H9 (cell line): ENCODE measurements at regions not wholly inside any gene's neighbourhood (a gene's known extent, or its start where the extent isn't known, plus 50 kb on each side); places are given as distances from the start of the nearest gene placed in this dataset.

Experiments used
- DNase-seq: peaks from one replicate; pipeline ENCODE4 v3.0.0-alpha.2; 2017
- H2AFZ ChIP-seq: one replicate; pipeline ENCODE4 v1.6.1; 2013; ENCODE audit warnings: mild to moderate bottlenecking, low read length, control low read depth, moderate library complexity
- H2AK5ac ChIP-seq: 2 replicates; pipeline ENCODE4 v1.6.1; 2013; ENCODE audit warnings: low read length, control low read depth, mixed read lengths; ENCODE audit not compliant: insufficient read length
- H2BK120ac ChIP-seq: one replicate; pipeline ENCODE4 v1.6.1; 2013; ENCODE audit warnings: low read depth, mild to moderate bottlenecking, low read length, control low read depth, inconsistent platforms; ENCODE audit not compliant: poor library complexity, severe bottlenecking
- H2BK12ac ChIP-seq: 2 replicates; pipeline ENCODE4 v1.6.1; 2013; ENCODE audit warnings: low read length, control low read depth, mixed read lengths, low read depth; ENCODE audit not compliant: insufficient read length
- H2BK15ac ChIP-seq: 2 replicates; pipeline ENCODE4 v1.6.1; 2013; ENCODE audit warnings: low read depth, low read length, control low read depth
- H2BK20ac ChIP-seq: one replicate; pipeline ENCODE4 v1.6.1; 2013; ENCODE audit warnings: low read depth, mild to moderate bottlenecking, low read length, control low read depth, inconsistent platforms; ENCODE audit not compliant: poor library complexity, severe bottlenecking
- H2BK5ac ChIP-seq: 2 replicates; pipeline ENCODE4 v1.6.1; 2013; ENCODE audit warnings: low read length, control low read depth, mixed read lengths; ENCODE audit not compliant: insufficient read length
- H3K14ac ChIP-seq: 2 replicates; pipeline ENCODE4 v1.6.1; 2013; ENCODE audit warnings: low read length, control low read depth; ENCODE audit not compliant: insufficient read depth
- H3K18ac ChIP-seq: 2 replicates; pipeline ENCODE4 v1.6.1; 2013; ENCODE audit warnings: low read depth, mild to moderate bottlenecking, mixed read lengths, low read length, control low read depth; ENCODE audit not compliant: insufficient read length
- H3K23ac ChIP-seq: 2 replicates; pipeline ENCODE4 v1.6.1; 2013; ENCODE audit warnings: low read length, control low read depth, mixed read lengths, low read depth; ENCODE audit not compliant: insufficient read length
- H3K23me2 ChIP-seq: 2 replicates; pipeline ENCODE4 v1.6.1; 2013; ENCODE audit warnings: low read depth, mild to moderate bottlenecking, mixed read lengths, low read length, control low read depth; ENCODE audit not compliant: insufficient read length, poor library complexity, severe bottlenecking
- H3K27ac ChIP-seq: 2 replicates; pipeline ENCODE4 v1.5.1; 2013; ENCODE audit warnings: low read length, control low read depth, mixed read lengths, low read depth; ENCODE audit not compliant: insufficient read length
- H3K27me3 ChIP-seq: 2 replicates; pipeline ENCODE4 v1.6.1; 2013; ENCODE audit warnings: low read length, control low read depth, inconsistent platforms; ENCODE audit not compliant: insufficient read depth
- H3K4ac ChIP-seq: 2 replicates; pipeline ENCODE4 v1.6.1; 2013; ENCODE audit warnings: low read depth, mild to moderate bottlenecking, control low read depth, inconsistent platforms, low read length, moderate library complexity
- H3K4me1 ChIP-seq: 2 replicates; pipeline ENCODE4 v1.6.1; 2013; ENCODE audit warnings: low read length, control low read depth, inconsistent platforms; ENCODE audit not compliant: insufficient read depth
- H3K4me2 ChIP-seq: 2 replicates; pipeline ENCODE4 v1.6.1; 2013; ENCODE audit warnings: low read length, control low read depth, mixed read lengths; ENCODE audit not compliant: insufficient read length, insufficient read depth
- H3K56ac ChIP-seq: 2 replicates; pipeline ENCODE4 v1.6.1; 2013; ENCODE audit warnings: low read depth, mild to moderate bottlenecking, mixed read lengths, low read length, control low read depth; ENCODE audit not compliant: insufficient read length
- H3K79me1 ChIP-seq: 2 replicates; pipeline ENCODE4 v1.6.1; 2013; ENCODE audit warnings: low read depth, mild to moderate bottlenecking, moderate library complexity, low read length, control low read depth, inconsistent platforms; ENCODE audit not compliant: insufficient read depth, poor library complexity, severe bottlenecking
- H3K79me2 ChIP-seq: 2 replicates; pipeline ENCODE4 v1.6.1; 2013; ENCODE audit warnings: low read length, control low read depth, inconsistent platforms; ENCODE audit not compliant: insufficient read depth
- H3K9ac ChIP-seq: 2 replicates; pipeline ENCODE4 v1.6.1; 2013; ENCODE audit warnings: low read length, control low read depth, mixed read lengths; ENCODE audit not compliant: insufficient read length; ENCODE audit errors: extremely low read depth
- H3K9me3 ChIP-seq: one replicate; pipeline ENCODE4 v1.6.1; 2013; ENCODE audit warnings: low read depth, low read length, inconsistent platforms; ENCODE audit not compliant: control insufficient read depth
- H3T11ph ChIP-seq: one replicate; pipeline ENCODE4 v1.6.1; 2013; ENCODE audit warnings: mild to moderate bottlenecking, low read length, control low read depth, inconsistent platforms
- H4K20me1 ChIP-seq: one replicate; pipeline ENCODE4 v1.6.1; 2013; ENCODE audit not compliant: control insufficient read depth, insufficient read length, insufficient read depth
- H4K5ac ChIP-seq: 2 replicates; pipeline ENCODE4 v1.6.1; 2013; ENCODE audit warnings: low read depth, mild to moderate bottlenecking, mixed read lengths, low read length, control low read depth; ENCODE audit not compliant: insufficient read length
- H4K8ac ChIP-seq: replicated peaks from 2 replicates; pipeline ENCODE4 v1.6.1; 2013; ENCODE audit warnings: low read length, control low read depth, mixed read lengths, low read depth; ENCODE audit not compliant: insufficient read length
- H4K91ac ChIP-seq: 2 replicates; pipeline ENCODE4 v1.6.1; 2013; ENCODE audit warnings: low read depth, mild to moderate bottlenecking, moderate library complexity, mixed read lengths, low read length, control low read depth; ENCODE audit not compliant: insufficient read length
- H3K27ac Mint-ChIP-seq, 3 experiments: 2 replicates in 2 of 3; 3 replicates in 1 of 3; pipeline ENCODE4 v1.8.0; 2020 to 2021; ENCODE audit warnings: mixed read lengths in 3 of 3, mild to moderate bottlenecking in 1 of 3, moderate library complexity in 1 of 3
- H3K27me3 Mint-ChIP-seq: 2 replicates; pipeline ENCODE4 v1.8.0; 2021; ENCODE audit warnings: low read depth, mild to moderate bottlenecking, moderate library complexity, mixed read lengths
- H3K36me3 Mint-ChIP-seq, 3 experiments: 2 replicates in 2 of 3; 3 replicates in 1 of 3; pipeline ENCODE4 v1.8.0; 2020 to 2021; ENCODE audit warnings: low read depth in 3 of 3, mixed read lengths in 3 of 3; ENCODE audit not compliant: insufficient read depth in 1 of 3
- H3K4me1 Mint-ChIP-seq, 2 experiments: 2 replicates each; pipeline ENCODE4 v1.8.0; 2020; ENCODE audit warnings: mixed read lengths in 2 of 2
- H3K4me3 Mint-ChIP-seq, 2 experiments: 2 replicates in 1 of 2; 3 replicates in 1 of 2; pipeline ENCODE4 v1.8.0; 2020 to 2021; ENCODE audit warnings: mild to moderate bottlenecking in 2 of 2, mixed read lengths in 2 of 2, moderate library complexity in 1 of 2
- H3K9me3 Mint-ChIP-seq, 2 experiments: 2 replicates in 1 of 2; 3 replicates in 1 of 2; pipeline ENCODE4 v1.8.0; 2020; ENCODE audit warnings: mild to moderate bottlenecking in 2 of 2, mixed read lengths in 2 of 2, moderate library complexity in 1 of 2
- WGBS: extraction: QIAGEN DNeasy Blood & Tissue Kit; methylation state at CpG from one replicate; pipeline ENCODE4 v1.1.7; 2013; ENCODE audit warnings: missing lambda C conversion rate, low lambda C conversion rate, mixed read lengths; ENCODE audit not compliant: insufficient read length; ENCODE audit errors: extremely low coverage; 5-methylcytosine and 5-hydroxymethylcytosine counted together
- TF ChIP-seq, protein P1 (sequence below): fragments of 200-600 bp; sonication (generic); conservative IDR thresholded peaks from 3 replicates; pipeline ENCODE4 v1.8.0; 2021; ENCODE audit warnings: antibody characterized with exemption, mild to moderate bottlenecking

DNA sequence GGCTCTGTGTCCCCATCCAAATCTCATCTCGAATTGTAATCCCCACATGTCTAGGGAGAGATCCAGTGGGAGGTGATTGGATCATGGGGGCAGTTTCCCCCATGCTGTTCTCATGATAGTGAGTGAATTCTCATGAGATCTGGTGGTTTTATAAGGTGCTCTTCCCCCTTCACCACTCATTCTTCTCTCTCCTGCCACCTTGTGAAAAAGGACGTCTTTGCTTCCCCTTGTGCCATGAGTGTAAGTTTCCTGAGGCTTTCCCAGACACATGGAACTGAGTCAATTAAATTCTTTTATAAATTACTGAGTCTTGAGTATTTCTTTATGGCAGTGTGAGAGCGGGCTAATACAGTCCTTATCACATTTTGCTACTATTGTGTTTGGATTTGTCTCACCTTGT, 177.6 kb upstream of the SLC39A10 start:
- Mint-ChIP-seq H3K36me3 (no peaks in the 10 kb centered on the region; a peak in 1 of 7 replicates), H3K27ac (no peak overlapping the region), H3K27me3 (0 out of 2 replicates have a peak, but pooled peaks cover 2% of the 10 kb centered on the region), H3K4me3 (no peak overlapping the region), H3K9me3 (no peaks in the 10 kb centered on the region; a peak in 1 of 5 replicates), H3K4me1 (no peaks in the 10 kb centered on the region)
- Histone ChIP-seq H3K4me2 (no peak overlapping the region), H3K27me3 (no peaks in the 10 kb centered on the region), H4K20me1 (no peaks in the 10 kb centered on the region), H4K91ac (no peak overlapping the region), H4K5ac (no peak overlapping the region), H2AK5ac (no peak overlapping the region), H3K23ac (no peak overlapping the region), H3K9ac (no peak overlapping the region), H3K27ac (no peak overlapping the region), H3K23me2 (no peaks in the 10 kb centered on the region), H3K56ac (no peak overlapping the region), H2BK5ac (no peak overlapping the region), H3K14ac (no peak overlapping the region), H2BK120ac (no peak overlapping the region), H3K79me1 (no peaks in the 10 kb centered on the region), H3K79me2 (no peaks in the 10 kb centered on the region), H3K9me3 (no peaks in the 10 kb centered on the region), H2BK15ac (no peak overlapping the region), H3K18ac (no peak overlapping the region), H2BK20ac (no peak overlapping the region), H3K4ac (no peak overlapping the region), H2AFZ (no peak overlapping the region), H3K4me1 (no peaks in the 10 kb centered on the region), H2BK12ac (no peak overlapping the region), H3T11ph (no peak overlapping the region), H4K8ac (no peak overlapping the region)
- no peak for DNase-seq
- WGBS: no CpG with 5 or more reads among the region's 3 CpGs
- TF ChIP-seq, protein P1, sequence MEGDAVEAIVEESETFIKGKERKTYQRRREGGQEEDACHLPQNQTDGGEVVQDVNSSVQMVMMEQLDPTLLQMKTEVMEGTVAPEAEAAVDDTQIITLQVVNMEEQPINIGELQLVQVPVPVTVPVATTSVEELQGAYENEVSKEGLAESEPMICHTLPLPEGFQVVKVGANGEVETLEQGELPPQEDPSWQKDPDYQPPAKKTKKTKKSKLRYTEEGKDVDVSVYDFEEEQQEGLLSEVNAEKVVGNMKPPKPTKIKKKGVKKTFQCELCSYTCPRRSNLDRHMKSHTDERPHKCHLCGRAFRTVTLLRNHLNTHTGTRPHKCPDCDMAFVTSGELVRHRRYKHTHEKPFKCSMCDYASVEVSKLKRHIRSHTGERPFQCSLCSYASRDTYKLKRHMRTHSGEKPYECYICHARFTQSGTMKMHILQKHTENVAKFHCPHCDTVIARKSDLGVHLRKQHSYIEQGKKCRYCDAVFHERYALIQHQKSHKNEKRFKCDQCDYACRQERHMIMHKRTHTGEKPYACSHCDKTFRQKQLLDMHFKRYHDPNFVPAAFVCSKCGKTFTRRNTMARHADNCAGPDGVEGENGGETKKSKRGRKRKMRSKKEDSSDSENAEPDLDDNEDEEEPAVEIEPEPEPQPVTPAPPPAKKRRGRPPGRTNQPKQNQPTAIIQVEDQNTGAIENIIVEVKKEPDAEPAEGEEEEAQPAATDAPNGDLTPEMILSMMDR: no peak
